HG03175 (cell line): ENCODE measurements at regions not wholly inside any gene's neighbourhood (a gene's known extent, or its start where the extent isn't known, plus 50 kb on each side); places are given as distances from the start of the nearest gene placed in this dataset.
"Not testable (repeated sequence)": the region's sequence is repeated elsewhere in the genome, so short reads cannot be mapped to it uniquely, and the experiment has no call there.

Source experiments
- ATAC-seq: cut with Tn5 transposase; IDR thresholded peaks from one replicate; pipeline ENCODE4 v1.9.1; 2021; ENCODE audit warnings: mild to moderate bottlenecking, moderate library complexity; ENCODE audit not compliant: unreplicated experiment

- ATAC-seq, result no peak
These were observed 605.3 kb upstream of the B3GAT1 start for GRCh38 chr11:135017296-135017695.

- no peak for ATAC-seq
These were observed 603.9 kb upstream of the B3GAT1 start for GRCh38 chr11:135015966-135016365.

GRCh38 chr11:135011313-135011712 lies 599.3 kb upstream of the B3GAT1 start:
- ATAC-seq, result not testable (repeated sequence)

- ATAC-seq, result no peak
These were observed 597.1 kb upstream of the B3GAT1 start for GRCh38 chr11:135009125-135009524.

- ATAC-seq, result no peak
These were observed 596.4 kb upstream of the B3GAT1 start for GRCh38 chr11:135008412-135008811.

- no peak for ATAC-seq
These were observed 596.0 kb upstream of the B3GAT1 start for GRCh38 chr11:135008001-135008405.

- no peak for ATAC-seq
These were observed 594.8 kb upstream of the B3GAT1 start for GRCh38 chr11:135006800-135007199.

- ATAC-seq, result no peak
These were observed 592.5 kb upstream of the B3GAT1 start for GRCh38 chr11:135004495-135004894.

GRCh38 chr11:135002236-135002635 lies 590.2 kb upstream of the B3GAT1 start:
- ATAC-seq, result no peak

- no peak for ATAC-seq
These were observed 589.5 kb upstream of the B3GAT1 start for GRCh38 chr11:135001581-135001980.

GRCh38 chr11:135001065-135001464 lies 589.0 kb upstream of the B3GAT1 start:
- ATAC-seq, result not testable (repeated sequence)

GRCh38 chr11:134999590-134999989 lies 587.5 kb upstream of the B3GAT1 start:
- ATAC-seq, result no peak

- no peak for ATAC-seq
These were observed 585.7 kb upstream of the B3GAT1 start for GRCh38 chr11:134997652-134998320.

- no peak for ATAC-seq
These were observed 583.7 kb upstream of the B3GAT1 start for GRCh38 chr11:134995741-134996140.

- no peak for ATAC-seq
These were observed 582.4 kb upstream of the B3GAT1 start for GRCh38 chr11:134994431-134994830.

- ATAC-seq, result no peak
These were observed 581.7 kb upstream of the B3GAT1 start for GRCh38 chr11:134993691-134994243.

GRCh38 chr11:134992981-134993380 lies 580.9 kb upstream of the B3GAT1 start:
- no peak for ATAC-seq

- ATAC-seq, result no peak
These were observed 576.5 kb upstream of the B3GAT1 start for GRCh38 chr11:134988495-134988894.

GRCh38 chr11:134987822-134988221 lies 575.8 kb upstream of the B3GAT1 start:
- ATAC-seq, result no peak

GRCh38 chr11:134987223-134987768 lies 575.3 kb upstream of the B3GAT1 start:
- ATAC-seq, result no peak

GRCh38 chr11:134984421-134984820 lies 572.4 kb upstream of the B3GAT1 start:
- no peak for ATAC-seq

- not testable (repeated sequence) for ATAC-seq
These were observed 570.4 kb upstream of the B3GAT1 start for GRCh38 chr11:134982432-134982831.

- ATAC-seq, result no peak
These were observed 569.8 kb upstream of the B3GAT1 start for GRCh38 chr11:134981835-134982234.
